Keratinocyte (primary cell): ENCODE measurements at regions not wholly inside any gene's neighbourhood (a gene's known extent, or its start where the extent isn't known, plus 50 kb on each side); places are given as distances from the start of the nearest gene placed in this dataset.
"Not testable (repeated sequence)": the region's sequence is repeated elsewhere in the genome, so short reads cannot be mapped to it uniquely, and the experiment has no call there.

Source experiments
- DNase-seq: peaks from one replicate; pipeline ENCODE4 v3.0.0-alpha.2; 2011; ENCODE audit warnings: low read depth, missing footprints, low spot score
- FAIRE-seq: peaks from 2 replicates; lab custom pipeline; 2011; peaks lifted over from hg19 to GRCh38; lab: Jason Lieb, UNC
- H2AFZ ChIP-seq: 2 replicates; pipeline ENCODE4 v1.6.0; 2012; ENCODE audit warnings: low read length, control low read depth, inconsistent platforms; ENCODE audit not compliant: control insufficient read depth
- H3K27ac ChIP-seq: 2 replicates; pipeline ENCODE4 v1.5.1; 2011; ENCODE audit warnings: low read length; ENCODE audit not compliant: control insufficient read depth, insufficient read depth
- H3K27me3 ChIP-seq: 3 replicates; pipeline ENCODE4 v1.6.0; 2011; ENCODE audit warnings: low read length; ENCODE audit not compliant: control insufficient read depth, insufficient read depth; ENCODE audit errors: extremely low read depth
- H3K36me3 ChIP-seq, 2 experiments: 2 replicates in 1 of 2; 3 replicates in 1 of 2; pipeline ENCODE4 v1.5.1; 2011; ENCODE audit warnings: low read length in 2 of 2, mild to moderate bottlenecking in 1 of 2; ENCODE audit not compliant: control insufficient read depth in 2 of 2, insufficient read depth in 2 of 2; ENCODE audit errors: extremely low read depth in 1 of 2
- H3K4me1 ChIP-seq: 3 replicates; pipeline ENCODE4 v1.5.1; 2011; ENCODE audit warnings: low read length; ENCODE audit not compliant: control insufficient read depth, insufficient read depth; ENCODE audit errors: extremely low read depth
- H3K4me2 ChIP-seq: 3 replicates; pipeline ENCODE4 v1.6.0; 2011; ENCODE audit warnings: low read depth, low read length; ENCODE audit not compliant: control insufficient read depth, insufficient read depth; ENCODE audit errors: extremely low read depth
- H3K4me3 ChIP-seq, 3 experiments: fragments of 200-600 bp in 1 of 3; sonication (generic) in 1 of 3; 2 replicates in 2 of 3; 3 replicates in 1 of 3; pipeline ENCODE4 v1.5.1; 2011 to 2016; ENCODE audit warnings: low read length in 3 of 3, mild to moderate bottlenecking in 3 of 3, control low read depth in 2 of 3, inconsistent platforms in 1 of 3, low read depth in 1 of 3, mixed read lengths in 1 of 3, mixed run types in 1 of 3, moderate library complexity in 1 of 3; ENCODE audit not compliant: control insufficient read depth in 2 of 3, insufficient read depth in 2 of 3; ENCODE audit errors: extremely low read depth in 1 of 3
- H3K79me2 ChIP-seq: 2 replicates; pipeline ENCODE4 v1.6.0; 2012; ENCODE audit warnings: low read length; ENCODE audit not compliant: control insufficient read depth, insufficient read depth
- H3K9ac ChIP-seq: 3 replicates; pipeline ENCODE4 v1.6.0; 2011; ENCODE audit warnings: low read length; ENCODE audit not compliant: control insufficient read depth, insufficient read depth; ENCODE audit errors: extremely low read depth
- H3K9me1 ChIP-seq: 3 replicates; pipeline ENCODE4 v1.6.0; 2011; ENCODE audit warnings: low read length; ENCODE audit not compliant: control insufficient read depth, insufficient read depth; ENCODE audit errors: extremely low read depth
- H3K9me3 ChIP-seq: 2 replicates; pipeline ENCODE4 v1.5.1; 2012; ENCODE audit warnings: low read depth, low read length; ENCODE audit not compliant: control insufficient read depth
- H4K20me1 ChIP-seq: 3 replicates; pipeline ENCODE4 v1.6.0; 2011; ENCODE audit warnings: low read length; ENCODE audit not compliant: control insufficient read depth, insufficient read depth; ENCODE audit errors: extremely low read depth
- EZH2 ChIP-seq: IDR thresholded peaks from one replicate; pipeline ENCODE4 v1.6.1; 2012; ENCODE audit warnings: inconsistent platforms, mild to moderate bottlenecking, low read length, moderate library complexity
- dilution Hi-C: fragments of 300-500 bp; cut with MboI; formaldehyde crosslinking; loops from one replicate; pipeline ENCODE4 v1.7.0; 2020; ENCODE audit warnings: low sequenced_read_pairs; ENCODE audit not compliant: extremely low pct_ligation_motif_present
- TF ChIP-seq, protein P1 (sequence below), 3 experiments: IDR thresholded peaks in 1 of 3; conservative IDR thresholded peaks in 1 of 3; optimal IDR thresholded peaks in 1 of 3; 2 replicates in 2 of 3; 3 replicates in 1 of 3; pipeline versions ENCODE3 to v1.5.1; 2011; ENCODE audit warnings: low read length in 3 of 3, mild to moderate bottlenecking in 3 of 3, moderate library complexity in 2 of 3, control low read depth in 1 of 3, inconsistent platforms in 1 of 3; ENCODE audit not compliant: insufficient read depth in 2 of 3; ENCODE audit errors: extremely low read depth in 1 of 3

DNA sequence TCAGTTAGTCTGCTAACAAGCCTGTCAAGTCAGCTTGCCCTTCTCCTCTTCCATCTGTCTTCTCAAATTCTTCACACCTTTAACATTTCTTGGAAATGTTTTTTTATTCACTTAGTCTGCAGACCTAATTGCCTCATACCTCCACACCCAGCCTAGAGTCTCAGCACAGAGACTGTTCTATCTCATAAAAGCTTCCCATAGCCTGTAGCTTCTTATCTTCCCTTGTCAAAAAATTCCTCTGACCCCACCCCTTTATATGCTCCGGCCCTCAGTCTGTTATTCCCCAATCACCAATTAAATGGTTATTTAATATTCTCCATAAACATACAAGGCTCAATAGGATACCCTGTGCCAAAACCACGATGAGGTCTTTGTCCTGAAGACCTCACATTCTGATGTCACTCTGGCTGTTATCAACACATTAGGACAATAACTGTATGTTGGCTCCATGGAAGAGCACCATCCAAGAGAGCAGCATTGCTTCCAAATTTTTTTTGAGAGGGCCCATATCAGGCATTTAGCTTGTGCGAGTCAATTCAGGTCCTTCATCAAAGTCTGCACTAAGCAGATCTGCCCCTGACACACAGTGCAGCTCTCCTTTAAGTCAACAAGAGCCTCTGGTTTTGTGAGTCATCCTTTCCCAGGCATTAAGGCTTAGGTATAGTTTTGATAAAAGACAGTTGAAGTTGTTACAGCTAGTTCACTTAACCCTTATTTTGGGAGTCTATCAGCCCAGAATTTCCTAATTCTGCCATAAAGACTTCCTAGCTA is 83.2 kb upstream of the TBX18 start:
- Histone ChIP-seq H3K9me1 (no peaks in the 10 kb centered on the region), H3K4me2 (no peak overlapping the region), H3K27ac (no peak overlapping the region), H3K9me3 (no peaks in the 10 kb centered on the region), H4K20me1 (no peaks in the 10 kb centered on the region), H3K4me1 (no peaks in the 10 kb centered on the region), H3K36me3 (no peaks in the 10 kb centered on the region), H2AFZ (no peak overlapping the region), H3K9ac (no peak overlapping the region), H3K4me3 (no peak overlapping the region), H3K79me2 (no peaks in the 10 kb centered on the region), H3K27me3 (no peaks in the 10 kb centered on the region)
- no peak for DNase-seq
- dilution Hi-C loops: no loop called here
- FAIRE-seq: no peak
- no peak for TF ChIP-seq EZH2
- TF ChIP-seq, protein P1, sequence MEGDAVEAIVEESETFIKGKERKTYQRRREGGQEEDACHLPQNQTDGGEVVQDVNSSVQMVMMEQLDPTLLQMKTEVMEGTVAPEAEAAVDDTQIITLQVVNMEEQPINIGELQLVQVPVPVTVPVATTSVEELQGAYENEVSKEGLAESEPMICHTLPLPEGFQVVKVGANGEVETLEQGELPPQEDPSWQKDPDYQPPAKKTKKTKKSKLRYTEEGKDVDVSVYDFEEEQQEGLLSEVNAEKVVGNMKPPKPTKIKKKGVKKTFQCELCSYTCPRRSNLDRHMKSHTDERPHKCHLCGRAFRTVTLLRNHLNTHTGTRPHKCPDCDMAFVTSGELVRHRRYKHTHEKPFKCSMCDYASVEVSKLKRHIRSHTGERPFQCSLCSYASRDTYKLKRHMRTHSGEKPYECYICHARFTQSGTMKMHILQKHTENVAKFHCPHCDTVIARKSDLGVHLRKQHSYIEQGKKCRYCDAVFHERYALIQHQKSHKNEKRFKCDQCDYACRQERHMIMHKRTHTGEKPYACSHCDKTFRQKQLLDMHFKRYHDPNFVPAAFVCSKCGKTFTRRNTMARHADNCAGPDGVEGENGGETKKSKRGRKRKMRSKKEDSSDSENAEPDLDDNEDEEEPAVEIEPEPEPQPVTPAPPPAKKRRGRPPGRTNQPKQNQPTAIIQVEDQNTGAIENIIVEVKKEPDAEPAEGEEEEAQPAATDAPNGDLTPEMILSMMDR (optimal IDR thresholded peaks at IDR 0.05 in 1 of 3, IDR thresholded peaks at IDR 0.05 in 1 of 3, conservative IDR thresholded peaks at IDR 0.05 in 1 of 3; ENCODE audit: extremely low read depth in 1 of 3, insufficient read depth in 2 of 3, low read length in 3 of 3): no peak

DNA sequence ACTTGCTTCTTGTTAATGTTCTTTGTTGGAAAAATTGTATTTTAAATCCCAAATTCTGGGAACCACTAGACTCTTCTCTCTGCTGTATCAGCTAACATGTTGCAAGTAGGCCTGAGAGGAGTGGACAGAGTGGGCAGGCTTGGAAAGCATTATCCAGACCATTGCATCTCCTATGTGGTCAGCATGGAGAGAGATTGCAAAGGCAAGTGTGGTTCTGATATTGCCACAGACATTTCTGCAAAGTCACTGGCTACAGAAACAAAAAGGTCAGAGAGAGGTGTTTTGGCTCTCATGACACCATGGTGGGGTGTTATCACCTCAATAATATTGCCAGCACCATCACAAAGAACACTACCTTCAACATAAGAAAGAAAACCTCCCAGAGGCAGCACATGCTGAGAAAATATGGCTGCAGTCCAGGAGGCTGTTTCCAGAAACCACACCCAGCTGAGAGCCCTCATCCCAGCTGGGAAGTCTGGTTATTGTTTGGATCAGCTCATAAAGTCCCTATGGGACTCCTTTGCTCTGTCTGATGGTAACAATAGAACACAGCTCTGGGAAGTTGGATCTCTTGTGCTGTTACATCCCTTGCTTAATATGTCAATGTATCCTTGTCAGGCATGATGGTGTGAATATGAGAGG is 78.2 kb upstream of the TBX18 start:
- H3K27ac ChIP-seq: no peak overlapping the region
- no peaks in the 10 kb centered on the region for H3K4me1 ChIP-seq
- DNase-seq: no peak
- H3K9ac ChIP-seq: no peak overlapping the region
- H3K79me2 ChIP-seq: no peaks in the 10 kb centered on the region
- H2AFZ ChIP-seq: no peak overlapping the region
- no peaks in the 10 kb centered on the region for H3K9me1 ChIP-seq
- dilution Hi-C loops: no loop called here
- no peaks in the 10 kb centered on the region for H3K27me3 ChIP-seq
- TF ChIP-seq, protein P1 (optimal IDR thresholded peaks at IDR 0.05 in 1 of 3, IDR thresholded peaks at IDR 0.05 in 1 of 3, conservative IDR thresholded peaks at IDR 0.05 in 1 of 3; ENCODE audit: extremely low read depth in 1 of 3, insufficient read depth in 2 of 3, low read length in 3 of 3): no peak
- no peak for TF ChIP-seq EZH2
- H3K4me3 ChIP-seq: no peak overlapping the region
- H3K4me2 ChIP-seq: no peak overlapping the region
- no peaks in the 10 kb centered on the region for H3K9me3 ChIP-seq
- H4K20me1 ChIP-seq: no peaks in the 10 kb centered on the region
- no peak for FAIRE-seq
- no peaks in the 10 kb centered on the region for H3K36me3 ChIP-seq

DNA sequence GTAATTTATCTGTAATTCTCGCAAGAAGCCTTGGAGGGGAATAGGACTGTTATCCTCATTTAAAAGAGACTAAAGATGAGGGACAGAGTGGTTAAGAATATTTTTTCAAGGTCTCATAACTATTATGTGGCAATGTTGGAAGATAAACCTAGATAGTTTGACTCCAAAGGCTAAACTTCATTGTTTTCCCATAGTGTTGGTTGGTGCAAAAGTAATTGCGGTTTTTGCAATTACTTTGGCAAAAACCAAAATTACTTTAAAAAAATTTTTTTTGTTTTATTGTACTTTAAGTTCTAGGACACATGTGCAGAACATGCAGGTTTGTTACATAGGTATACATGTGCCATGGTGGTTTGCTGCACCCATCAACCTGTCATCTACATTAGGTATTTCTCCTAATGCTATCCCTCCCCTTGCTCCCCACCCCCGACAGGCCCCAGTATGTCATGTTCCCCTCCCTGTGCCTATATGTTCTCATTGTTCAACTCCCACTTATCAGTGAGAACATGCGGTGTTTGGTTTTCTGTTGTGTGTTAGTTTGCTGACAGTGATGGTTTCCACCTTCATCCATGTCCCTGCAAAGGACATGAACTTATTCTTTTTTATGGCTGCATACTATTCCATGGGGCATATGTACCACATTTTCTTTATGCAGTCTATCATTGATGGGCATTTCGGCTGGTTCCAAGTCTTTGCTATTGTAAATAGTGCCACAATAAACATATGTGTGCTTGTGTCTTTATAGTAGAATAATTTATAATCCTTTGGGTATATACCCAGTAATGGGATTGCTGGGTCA is 72.9 kb upstream of the TBX18 start:
- H3K9ac ChIP-seq, H3K4me1 ChIP-seq, FAIRE-seq, H3K79me2 ChIP-seq, H4K20me1 ChIP-seq, dilution Hi-C loops, H3K9me1 ChIP-seq, H3K27ac ChIP-seq, H3K36me3 ChIP-seq, H2AFZ ChIP-seq, H3K27me3 ChIP-seq, H3K4me3 ChIP-seq, H3K4me2 ChIP-seq, DNase-seq, H3K9me3 ChIP-seq: not testable (repeated sequence)
